OCI-LY7 (cell line): ENCODE measurements at regions not wholly inside any gene's neighbourhood (a gene's known extent, or its start where the extent isn't known, plus 50 kb on each side); places are given as distances from the start of the nearest gene placed in this dataset.

Source experiments
- BruUV-seq: library from RNA; stranded (reverse); fragments of 400-500 nt; replicated peaks from 2 replicates; lab custom pipeline; 2021; lab: Mats Ljungman, UMichigan
- CTCF ChIA-PET: fragments of 300-600 bp; sonication (Branson Sonifier 250); formaldehyde crosslinking; loops from one replicate; lab custom pipeline; 2022; ENCODE audit warnings: antibody characterized with exemption; ENCODE audit not compliant: unreplicated experiment; lab: Charles Lee
- POLR2A ChIA-PET: fragments of 300-600 bp; sonication (Branson Sonifier 250); formaldehyde crosslinking; loops from one replicate; lab custom pipeline; 2022; ENCODE audit warnings: antibody characterized with exemption; lab: Charles Lee
- DNase-seq: peaks from one replicate; pipeline ENCODE4 v3.0.0-alpha.2; 2015; ENCODE audit warnings: low spot score
- H2AFZ ChIP-seq: fragments of 200-600 bp; sonication (generic), shearing (Covaris generic); 2 replicates; pipeline ENCODE4 v1.6.1; 2014; ENCODE audit warnings: mild to moderate bottlenecking, antibody characterized with exemption, low read length, moderate library complexity
- H3K27ac ChIP-seq: fragments of 200-600 bp; sonication (generic); 2 replicates; pipeline ENCODE4 v1.5.1; 2014; ENCODE audit warnings: mixed run types, low read depth, mild to moderate bottlenecking, moderate library complexity, low read length, inconsistent platforms; ENCODE audit not compliant: poor library complexity, severe bottlenecking
- H3K36me3 ChIP-seq: fragments of 200-600 bp; sonication (generic); 2 replicates; pipeline ENCODE4 v1.6.1; 2014; ENCODE audit warnings: mild to moderate bottlenecking, antibody characterized with exemption, low read length, moderate library complexity, mixed read lengths; ENCODE audit not compliant: insufficient read depth
- H3K4me1 ChIP-seq: fragments of 200-600 bp; sonication (generic); 2 replicates; pipeline ENCODE4 v1.5.1; 2014; ENCODE audit warnings: mild to moderate bottlenecking, low read length; ENCODE audit not compliant: insufficient read depth, poor library complexity, severe bottlenecking
- H3K4me2 ChIP-seq: fragments of 200-600 bp; sonication (generic); 2 replicates; pipeline ENCODE4 v1.6.1; 2014; ENCODE audit warnings: mild to moderate bottlenecking, low read length
- H3K4me3 ChIP-seq: fragments of 200-600 bp; sonication (generic); 2 replicates; pipeline ENCODE4 v1.5.1; 2014; ENCODE audit warnings: mild to moderate bottlenecking, low read depth, low read length; ENCODE audit not compliant: poor library complexity, severe bottlenecking
- H3K79me2 ChIP-seq: fragments of 200-600 bp; sonication (generic); 2 replicates; pipeline ENCODE4 v1.6.1; 2016; ENCODE audit warnings: low read depth, mild to moderate bottlenecking, low read length, moderate library complexity, mixed read lengths; ENCODE audit not compliant: insufficient read depth
- H3K9me2 ChIP-seq: fragments of 200-600 bp; sonication (generic); 2 replicates; pipeline ENCODE4 v1.6.1; 2016; ENCODE audit warnings: mild to moderate bottlenecking, low read length, mixed read lengths; ENCODE audit not compliant: insufficient read depth
- H3K9me3 ChIP-seq: fragments of 200-600 bp; sonication (generic); 2 replicates; pipeline ENCODE4 v1.6.1; 2014; ENCODE audit warnings: mild to moderate bottlenecking, mixed run types, low read length, mixed read lengths
- H4K20me1 ChIP-seq: fragments of 200-600 bp; sonication (generic); 2 replicates; pipeline ENCODE4 v1.6.1; 2014; ENCODE audit warnings: mild to moderate bottlenecking, antibody characterized with exemption, low read length, moderate library complexity, mixed read lengths; ENCODE audit not compliant: insufficient read depth
- CTCF ChIP-seq: fragments of 200-600 bp; sonication (generic); conservative IDR thresholded peaks from 2 replicates; pipeline ENCODE4 v1.5.1; 2014; ENCODE audit warnings: mild to moderate bottlenecking, antibody characterized with exemption, low read length, moderate library complexity, mixed read lengths
- EZH2phosphoT487 ChIP-seq: fragments of 200-600 bp; sonication (generic); IDR thresholded peaks from 2 replicates; pipeline ENCODE4 v1.6.1; 2018; ENCODE audit warnings: low read depth, borderline replicate concordance, mild to moderate bottlenecking, mixed run types, antibody characterized with exemption, low read length, moderate library complexity, mixed read lengths
- intact Hi-C: fragments of 100-400 bp; cut with micrococcal nuclease; formaldehyde crosslinking; loops from one replicate; pipeline ENCODE4 v1.10.0; 2022; ENCODE audit not compliant: unreplicated experiment

- H3K27ac ChIP-seq, result no peak overlapping the region
- H2AFZ ChIP-seq, result no peak overlapping the region
- no peaks in the 10 kb centered on the region for H3K79me2 ChIP-seq
- BruUV-seq, result no TSS peak
- H3K4me3 ChIP-seq, result no peak overlapping the region
- ChIA-PET CTCF (no interaction called here), POLR2A (interaction anchor here (0.6 kb wide), 1 partner anchor 959 kb away, joined by 4 read pairs; no protein-coding TSS in a partner anchor)
- no peak for TF ChIP-seq CTCF
- TF ChIP-seq EZH2phosphoT487, result no peak
- intact Hi-C loops, result no loop called here
- H3K36me3 ChIP-seq, result no peaks in the 10 kb centered on the region
- no peak overlapping the region for H3K4me2 ChIP-seq
- H3K9me2 ChIP-seq, result no peaks in the 10 kb centered on the region
- no peaks in the 10 kb centered on the region for H3K9me3 ChIP-seq
- H4K20me1 ChIP-seq, result no peaks in the 10 kb centered on the region
- H3K4me1 ChIP-seq, result no peaks in the 10 kb centered on the region
- no peak for DNase-seq
These were observed 431.0 kb upstream of the GJE1 start for GRCh38 chr6:141701732-141702131.

- Histone ChIP-seq H4K20me1 (no peaks in the 10 kb centered on the region), H2AFZ (no peak overlapping the region), H3K9me2 (no peaks in the 10 kb centered on the region), H3K4me3 (no peak overlapping the region), H3K79me2 (no peaks in the 10 kb centered on the region), H3K9me3 (no peaks in the 10 kb centered on the region), H3K36me3 (no peaks in the 10 kb centered on the region), H3K27ac (no peak overlapping the region), H3K4me1 (no peaks in the 10 kb centered on the region), H3K4me2 (no peak overlapping the region)
- ChIA-PET CTCF (no interaction called here), POLR2A (interaction anchor here (0.6 kb wide), 1 partner anchor 1016 kb away, joined by 3 read pairs; no protein-coding TSS in a partner anchor)
- no TSS peak for BruUV-seq
- intact Hi-C loops, result no loop called here
- TF ChIP-seq EZH2phosphoT487 (no peak), CTCF (no peak)
- DNase-seq, result no peak
These were observed 431.9 kb upstream of the GJE1 start for GRCh38 chr6:141700819-141701218.

GRCh38 chr6:141688916-141689315 lies 443.8 kb upstream of the GJE1 start:
- no peak for DNase-seq
- TF ChIP-seq EZH2phosphoT487, result no peak
- POLR2A ChIA-PET, result no interaction called here
- Histone ChIP-seq H3K27ac (no peak overlapping the region), H3K36me3 (no peaks in the 10 kb centered on the region), H3K4me1 (no peaks in the 10 kb centered on the region), H3K79me2 (no peaks in the 10 kb centered on the region), H3K9me3 (no peaks in the 10 kb centered on the region), H3K4me3 (no peak overlapping the region), H3K9me2 (no peaks in the 10 kb centered on the region), H2AFZ (no peak overlapping the region), H4K20me1 (no peaks in the 10 kb centered on the region), H3K4me2 (no peak overlapping the region)
- no TSS peak for BruUV-seq
- intact Hi-C loops, result no loop called here
- CTCF ChIA-PET, result no interaction called here
